Suprapubic skin (tissue), 4 donors: ENCODE measurements at regions not wholly inside any gene's neighbourhood (a gene's known extent, or its start where the extent isn't known, plus 50 kb on each side); places are given as distances from the start of the nearest gene placed in this dataset.
"Not testable (repeated sequence)": the region's sequence is repeated elsewhere in the genome, so short reads cannot be mapped to it uniquely, and the experiment has no call there.

Experiments
- DNase-seq, 2 donors: peaks; one replicate each; pipeline ENCODE4 v3.0.0-alpha.2; 2019; ENCODE audit warnings: low spot score in 2 of 2
- H3K27ac ChIP-seq: fragments of 200-600 bp; sonication (generic); one replicate; pipeline ENCODE4 v1.5.1; 2019
- H3K27me3 ChIP-seq: fragments of 200-600 bp; sonication (generic); one replicate; pipeline ENCODE4 v1.5.1; 2019
- H3K36me3 ChIP-seq: fragments of 200-600 bp; sonication (generic); one replicate; pipeline ENCODE4 v1.5.1; 2019
- H3K4me1 ChIP-seq: fragments of 200-600 bp; sonication (generic); one replicate; pipeline ENCODE4 v1.5.1; 2019
- H3K4me3 ChIP-seq: fragments of 200-600 bp; sonication (generic); one replicate; pipeline ENCODE4 v1.5.1; 2019; ENCODE audit warnings: mild to moderate bottlenecking
- H3K9me3 ChIP-seq: fragments of 200-600 bp; sonication (generic); one replicate; pipeline ENCODE4 v1.5.1; 2019
- EP300 ChIP-seq: sonication (generic); formaldehyde crosslinking; IDR thresholded peaks from one replicate; pipeline ENCODE4 v1.6.1; 2017; ENCODE audit warnings: antibody characterized with exemption
- POLR2A ChIP-seq, 2 donors: fragments of 450-650 bp; IDR thresholded peaks; one replicate each; pipeline ENCODE4 v1.6.1; 2017; ENCODE audit warnings: antibody characterized with exemption in 2 of 2, mild to moderate bottlenecking in 2 of 2, moderate library complexity in 2 of 2
- POLR2AphosphoS5 ChIP-seq, 3 donors: sonication (generic); formaldehyde crosslinking; IDR thresholded peaks; one replicate each; pipeline ENCODE4 v1.6.1; 2017; ENCODE audit warnings: antibody characterized with exemption in 3 of 3
- WGBS: methylation state at CpG from one replicate; pipeline ENCODE4 v1.1.5; 2018; 5-methylcytosine and 5-hydroxymethylcytosine counted together
- TF ChIP-seq, protein P1 (sequence below), 2 donors: fragments of 200-600 bp in 1 of 2; fragments of 450-650 bp in 1 of 2; sonication (generic) in 1 of 2; IDR thresholded peaks; one replicate each; pipeline ENCODE4 v1.5.1; 2016 to 2019; ENCODE audit warnings: antibody characterized with exemption in 2 of 2, mild to moderate bottlenecking in 1 of 2, moderate library complexity in 1 of 2

- no peak for TF ChIP-seq POLR2AphosphoS5 (IDR thresholded peaks at IDR 0.05)
- no peak for TF ChIP-seq POLR2A (IDR thresholded peaks at IDR 0.05)
- TF ChIP-seq, protein P1, sequence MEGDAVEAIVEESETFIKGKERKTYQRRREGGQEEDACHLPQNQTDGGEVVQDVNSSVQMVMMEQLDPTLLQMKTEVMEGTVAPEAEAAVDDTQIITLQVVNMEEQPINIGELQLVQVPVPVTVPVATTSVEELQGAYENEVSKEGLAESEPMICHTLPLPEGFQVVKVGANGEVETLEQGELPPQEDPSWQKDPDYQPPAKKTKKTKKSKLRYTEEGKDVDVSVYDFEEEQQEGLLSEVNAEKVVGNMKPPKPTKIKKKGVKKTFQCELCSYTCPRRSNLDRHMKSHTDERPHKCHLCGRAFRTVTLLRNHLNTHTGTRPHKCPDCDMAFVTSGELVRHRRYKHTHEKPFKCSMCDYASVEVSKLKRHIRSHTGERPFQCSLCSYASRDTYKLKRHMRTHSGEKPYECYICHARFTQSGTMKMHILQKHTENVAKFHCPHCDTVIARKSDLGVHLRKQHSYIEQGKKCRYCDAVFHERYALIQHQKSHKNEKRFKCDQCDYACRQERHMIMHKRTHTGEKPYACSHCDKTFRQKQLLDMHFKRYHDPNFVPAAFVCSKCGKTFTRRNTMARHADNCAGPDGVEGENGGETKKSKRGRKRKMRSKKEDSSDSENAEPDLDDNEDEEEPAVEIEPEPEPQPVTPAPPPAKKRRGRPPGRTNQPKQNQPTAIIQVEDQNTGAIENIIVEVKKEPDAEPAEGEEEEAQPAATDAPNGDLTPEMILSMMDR (IDR thresholded peaks at IDR 0.05): no peak
- no peak for TF ChIP-seq EP300
- WGBS: 77% methylated on average over 16 of the region's 16 CpGs
- no peaks in the 10 kb centered on the region for H3K4me1 ChIP-seq
- peaks cover 6% of the 10 kb centered on the region for H3K9me3 ChIP-seq
- no peak overlapping the region for H3K27ac ChIP-seq
- no peak for DNase-seq
- no peaks in the 10 kb centered on the region for H3K36me3 ChIP-seq
- H3K27me3 ChIP-seq: peaks cover 7% of the 10 kb centered on the region
- H3K4me3 ChIP-seq: no peak overlapping the region
Observed at GRCh38 chr14:95620659-95621059, 65.6 kb upstream of the TCL1B start.

GRCh38 chr14:95623195-95623594 lies 63.0 kb upstream of the TCL1B start:
- no peak overlapping the region for H3K27ac ChIP-seq
- H3K27me3 ChIP-seq: peaks cover 7% of the 10 kb centered on the region
- H3K4me3 ChIP-seq: no peak overlapping the region
- 75% methylated on average over 5 of the region's 5 CpGs for WGBS
- no peaks in the 10 kb centered on the region for H3K4me1 ChIP-seq
- no peak for DNase-seq
- H3K36me3 ChIP-seq: no peaks in the 10 kb centered on the region
- TF ChIP-seq EP300: no peak
- TF ChIP-seq, protein P1 (IDR thresholded peaks at IDR 0.05): no peak
- no peak for TF ChIP-seq POLR2AphosphoS5 (IDR thresholded peaks at IDR 0.05)
- TF ChIP-seq POLR2A (IDR thresholded peaks at IDR 0.05): no peak
- peaks cover 6% of the 10 kb centered on the region for H3K9me3 ChIP-seq

- not testable (repeated sequence) for H3K4me3 ChIP-seq, H3K27me3 ChIP-seq, H3K36me3 ChIP-seq, H3K27ac ChIP-seq, H3K4me1 ChIP-seq, H3K9me3 ChIP-seq, DNase-seq
- 67% methylated on average over 2 of the region's 2 CpGs for WGBS
Observed at GRCh38 chr14:95625710-95626109, 60.5 kb upstream of the TCL1B start.

DNA sequence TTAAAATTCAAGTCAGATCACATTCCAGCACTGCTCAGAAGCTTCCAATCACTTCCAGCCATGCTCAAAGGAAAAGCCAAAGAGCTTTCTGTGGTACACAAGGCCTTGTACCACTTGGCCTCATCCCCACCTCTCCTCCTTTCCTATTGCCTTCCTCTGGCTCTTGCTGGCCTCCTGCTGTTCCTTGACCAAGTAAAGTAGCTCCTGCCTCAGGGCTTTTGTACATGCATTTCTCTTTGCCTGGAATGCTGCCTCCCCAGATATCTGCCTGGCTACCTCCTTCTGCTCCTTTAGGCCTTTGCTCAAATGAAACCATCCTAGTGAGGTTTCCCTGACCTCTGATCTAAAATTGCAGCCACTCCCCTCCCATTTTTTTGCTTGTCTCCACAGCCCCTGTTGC lies 51.2 kb upstream of the TCL1B start:
- Histone ChIP-seq H3K36me3 (no peaks in the 10 kb centered on the region), H3K27me3 (peaks cover 9% of the 10 kb centered on the region), H3K4me3 (no peak overlapping the region), H3K27ac (no peak overlapping the region), H3K9me3 (no peaks in the 10 kb centered on the region), H3K4me1 (no peaks in the 10 kb centered on the region)
- TF ChIP-seq POLR2AphosphoS5 (IDR thresholded peaks at IDR 0.05): no peak
- TF ChIP-seq EP300: no peak
- TF ChIP-seq, protein P1 (IDR thresholded peaks at IDR 0.05): no peak
- TF ChIP-seq POLR2A (IDR thresholded peaks at IDR 0.05): no peak
- DNase-seq: no peak
